SK-N-SH (cell line): ENCODE measurements at regions not wholly inside any gene's neighbourhood (a gene's known extent, or its start where the extent isn't known, plus 50 kb on each side); places are given as distances from the start of the nearest gene placed in this dataset.

Experiments
- CTCF ChIA-PET: fragments of 300-600, 350-600 bp; formaldehyde crosslinking; extraction: SDS; loops from one replicate; lab custom pipeline; 2021; lab: Yijun Ruan, JAX
- POLR2A ChIA-PET: fragments of 350-600 bp; sonication (Branson Sonifier 250); formaldehyde crosslinking; extraction: SDS; loops from one replicate; lab custom pipeline; 2020; ENCODE audit warnings: antibody characterized with exemption, inconsistent platforms; lab: Yijun Ruan, JAX
- DNase-seq: peaks from one replicate; pipeline ENCODE4 v3.0.0; 2012
- H2AFZ ChIP-seq: fragments of 200-600 bp; sonication (generic); 2 replicates; pipeline ENCODE4 v1.8.1; 2016; ENCODE audit warnings: antibody characterized with exemption, mild to moderate bottlenecking, low read depth
- H3F3A ChIP-seq: fragments of 200-600 bp; sonication (generic); replicated peaks from 2 replicates; pipeline ENCODE3; 2016; ENCODE audit warnings: antibody characterized with exemption, mild to moderate bottlenecking; ENCODE audit not compliant: insufficient read depth
- H3K27ac ChIP-seq, 2 experiments: fragments of 200-500 bp in 1 of 2; fragments of 200-600 bp in 1 of 2; sonication (Bioruptor generic) in 1 of 2; sonication (generic), shearing (Covaris generic) in 1 of 2; 2 replicates each; pipeline versions ENCODE4 v1.5.1 to v1.6.1; 2014 to 2016; ENCODE audit warnings: low read depth in 2 of 2, inconsistent platforms in 1 of 2, low read length in 1 of 2, mild to moderate bottlenecking in 1 of 2, mixed read lengths in 1 of 2
- H3K27me3 ChIP-seq: fragments of 200-600 bp; sonication (generic), shearing (Covaris generic); 2 replicates; pipeline ENCODE4 v1.6.1; 2016; ENCODE audit warnings: mixed run types; ENCODE audit not compliant: insufficient read depth
- H3K36me3 ChIP-seq, 2 experiments: fragments of 200-500 bp in 1 of 2; fragments of 200-600 bp in 1 of 2; sonication (Bioruptor generic) in 1 of 2; sonication (generic) in 1 of 2; replicated peaks in 1 of 2; 2 replicates each; pipeline versions ENCODE3 to v1.5.1; 2014 to 2016; ENCODE audit warnings: low read length in 1 of 2, mild to moderate bottlenecking in 1 of 2; ENCODE audit not compliant: insufficient read depth in 2 of 2, control insufficient read depth in 1 of 2
- H3K4me1 ChIP-seq, 2 experiments: fragments of 200-500 bp in 1 of 2; fragments of 200-600 bp in 1 of 2; sonication (Bioruptor generic) in 1 of 2; sonication (generic), shearing (Covaris generic) in 1 of 2; 2 replicates each; pipeline versions ENCODE4 v1.5.1 to v1.6.1; 2014 to 2016; ENCODE audit warnings: low read depth in 1 of 2, low read length in 1 of 2, mixed run types in 1 of 2; ENCODE audit not compliant: insufficient read depth in 2 of 2, control insufficient read depth in 1 of 2
- H3K4me2 ChIP-seq: fragments of 200-600 bp; sonication (generic), shearing (Covaris generic); 2 replicates; pipeline ENCODE4 v1.6.1; 2017; ENCODE audit warnings: mixed run types
- H3K4me3 ChIP-seq, 2 experiments: fragments of 200-500 bp in 1 of 2; fragments of 200-600 bp in 1 of 2; sonication (Bioruptor generic) in 1 of 2; sonication (generic), shearing (Covaris generic) in 1 of 2; 2 replicates each; pipeline versions ENCODE4 v1.5.1 to v1.8.1; 2014 to 2016; ENCODE audit warnings: low read depth in 2 of 2, inconsistent platforms in 1 of 2, low read length in 1 of 2, mild to moderate bottlenecking in 1 of 2, mixed read lengths in 1 of 2, moderate library complexity in 1 of 2
- H3K79me2 ChIP-seq: fragments of 200-600 bp; sonication (generic); 2 replicates; pipeline ENCODE4 v1.8.1; 2017; ENCODE audit warnings: mild to moderate bottlenecking; ENCODE audit not compliant: insufficient read depth
- H3K9ac ChIP-seq: fragments of 200-600 bp; sonication (generic); 2 replicates; pipeline ENCODE4 v1.6.1; 2017; ENCODE audit warnings: mixed run types
- H3K9me2 ChIP-seq: fragments of 200-600 bp; sonication (generic); 2 replicates; pipeline ENCODE4 v1.6.1; 2017; ENCODE audit warnings: mixed run types
- H3K9me3 ChIP-seq: fragments of 200-600 bp; sonication (generic); 2 replicates; pipeline ENCODE4 v1.6.1; 2017; ENCODE audit warnings: mixed run types, mild to moderate bottlenecking, moderate library complexity
- H4K20me1 ChIP-seq: fragments of 200-600 bp; sonication (generic); 2 replicates; pipeline ENCODE4 v1.6.1; 2017; ENCODE audit warnings: mild to moderate bottlenecking, mixed run types; ENCODE audit not compliant: insufficient read depth
- ELF1 ChIP-seq: IDR thresholded peaks from 2 replicates; pipeline ENCODE4 v1.4.0; 2012
- EP300 ChIP-seq, 2 experiments: IDR thresholded peaks; 2 replicates each; pipeline versions ENCODE4 v1.4.0 to v1.6.1; 2012; ENCODE audit warnings: borderline replicate concordance in 1 of 2, low read depth in 1 of 2, low read length in 1 of 2
- FOSL2 ChIP-seq: IDR thresholded peaks from 2 replicates; pipeline ENCODE4 v1.4.0; 2012; ENCODE audit warnings: low read depth, mild to moderate bottlenecking, moderate library complexity, borderline replicate concordance
- FOXJ3 ChIP-seq: sonication (generic); formaldehyde crosslinking; IDR thresholded peaks from 2 replicates; pipeline ENCODE4 v1.5.1; 2020; ENCODE audit warnings: mild to moderate bottlenecking, missing genetic modification reagents
- GABPA ChIP-seq: IDR thresholded peaks from 2 replicates; pipeline ENCODE4 v1.4.0; 2012; ENCODE audit warnings: low read depth, mild to moderate bottlenecking
- JUND ChIP-seq: IDR thresholded peaks from 2 replicates; pipeline ENCODE4 v1.4.0; 2012
- MAX ChIP-seq: IDR thresholded peaks from 2 replicates; pipeline ENCODE4 v1.4.0; 2012; ENCODE audit warnings: low read depth
- MEF2A ChIP-seq: IDR thresholded peaks from 2 replicates; pipeline ENCODE4 v1.4.0; 2012; ENCODE audit warnings: low read depth, borderline replicate concordance
- NFIC ChIP-seq: IDR thresholded peaks from 2 replicates; pipeline ENCODE4 v1.4.0; 2012; ENCODE audit warnings: borderline replicate concordance
- POLR2AphosphoS5 ChIP-seq: IDR thresholded peaks from 2 replicates; pipeline ENCODE4 v1.6.1; 2012; ENCODE audit warnings: low read depth, low read length
- RAD21 ChIP-seq: IDR thresholded peaks from 2 replicates; pipeline ENCODE4 v1.6.1; 2012; ENCODE audit warnings: mild to moderate bottlenecking, low read length
- RCOR1 ChIP-seq: fragments of 150-350 bp; IDR thresholded peaks from 2 replicates; pipeline ENCODE4 v1.6.1; 2017; ENCODE audit warnings: antibody characterized with exemption, low read length
- REST ChIP-seq: IDR thresholded peaks from 2 replicates; pipeline ENCODE4 v1.6.1; 2012; ENCODE audit warnings: mild to moderate bottlenecking, low read depth, low read length, moderate library complexity
- RXRA ChIP-seq: IDR thresholded peaks from 2 replicates; pipeline ENCODE4 v1.4.0; 2012; ENCODE audit warnings: low read depth, mild to moderate bottlenecking, borderline replicate concordance
- SIN3A ChIP-seq: IDR thresholded peaks from 2 replicates; pipeline ENCODE4 v1.6.1; 2012; ENCODE audit warnings: low read depth, mild to moderate bottlenecking, low read length, moderate library complexity, borderline replicate concordance
- SMC3 ChIP-seq: IDR thresholded peaks from 2 replicates; pipeline ENCODE4 v1.6.1; 2012; ENCODE audit warnings: low read depth, low read length, improper control_type of control experiment
- TAF1 ChIP-seq: IDR thresholded peaks from 2 replicates; pipeline ENCODE4 v1.6.1; 2012; ENCODE audit warnings: low read depth, mild to moderate bottlenecking, low read length, moderate library complexity, borderline replicate concordance
- TCF12 ChIP-seq: IDR thresholded peaks from 2 replicates; pipeline ENCODE4 v1.4.0; 2012
- USF1 ChIP-seq: IDR thresholded peaks from 2 replicates; pipeline ENCODE4 v1.4.0; 2012; ENCODE audit warnings: low read depth, borderline replicate concordance
- USF2 ChIP-seq: fragments of 150-350 bp; IDR thresholded peaks from 2 replicates; pipeline ENCODE4 v1.6.1; 2017; ENCODE audit warnings: antibody characterized with exemption, low read length, low read depth, borderline replicate concordance
- WGBS: methylation state at CpG from one replicate; pipeline ENCODE4 v1.1.6; 2017; ENCODE audit warnings: low lambda C conversion rate; 5-methylcytosine and 5-hydroxymethylcytosine counted together
- TF ChIP-seq, protein P1 (sequence below): fragments of 200-600 bp; sonication (generic); IDR thresholded peaks from 2 replicates; pipeline ENCODE4 v1.6.1; 2017; ENCODE audit warnings: antibody characterized with exemption, mild to moderate bottlenecking, moderate library complexity

GRCh38 chr18:40060562-40060961 is 1894.5 kb upstream of the PIK3C3 start:
- Histone ChIP-seq H3K27ac (no peak overlapping the region), H3K79me2 (no peaks in the 10 kb centered on the region), H3K4me3 (no peak overlapping the region), H3K27me3 (no peaks in the 10 kb centered on the region), H3K9me3 (no peaks in the 10 kb centered on the region), H3K9ac (no peak overlapping the region), H4K20me1 (no peaks in the 10 kb centered on the region), H3K9me2 (no peaks in the 10 kb centered on the region), H3K4me1 (peaks cover 0 to 2% of the 10 kb centered on the region in 2 experiments; a peak in 1 of 4 replicates), H3K4me2 (no peak overlapping the region), H3K36me3 (no peaks in the 10 kb centered on the region), H2AFZ (no peak overlapping the region), H3F3A (no peaks in the 10 kb centered on the region)
- ChIA-PET POLR2A (no interaction called here), CTCF (no interaction called here)
- 12% methylated on average over 1 of the region's 1 CpG for WGBS
- no peak for DNase-seq
- TF ChIP-seq FOSL2, result no peak
- TF ChIP-seq RAD21, result no peak
- no peak for TF ChIP-seq SIN3A
- no peak for TF ChIP-seq MEF2A
- TF ChIP-seq EP300 (IDR thresholded peaks at IDR 0.05; ENCODE audit: borderline replicate concordance in 1 of 2, low read depth in 1 of 2, low read length in 1 of 2), result no peak
- TF ChIP-seq MAX, result no peak
- TF ChIP-seq NFIC, result no peak
- no peak for TF ChIP-seq TAF1
- no peak for TF ChIP-seq GABPA
- TF ChIP-seq TCF12, result no peak
- no peak for TF ChIP-seq ELF1
- no peak for TF ChIP-seq RXRA
- TF ChIP-seq FOXJ3, result no peak
- TF ChIP-seq POLR2AphosphoS5, result no peak
- TF ChIP-seq, protein P1, sequence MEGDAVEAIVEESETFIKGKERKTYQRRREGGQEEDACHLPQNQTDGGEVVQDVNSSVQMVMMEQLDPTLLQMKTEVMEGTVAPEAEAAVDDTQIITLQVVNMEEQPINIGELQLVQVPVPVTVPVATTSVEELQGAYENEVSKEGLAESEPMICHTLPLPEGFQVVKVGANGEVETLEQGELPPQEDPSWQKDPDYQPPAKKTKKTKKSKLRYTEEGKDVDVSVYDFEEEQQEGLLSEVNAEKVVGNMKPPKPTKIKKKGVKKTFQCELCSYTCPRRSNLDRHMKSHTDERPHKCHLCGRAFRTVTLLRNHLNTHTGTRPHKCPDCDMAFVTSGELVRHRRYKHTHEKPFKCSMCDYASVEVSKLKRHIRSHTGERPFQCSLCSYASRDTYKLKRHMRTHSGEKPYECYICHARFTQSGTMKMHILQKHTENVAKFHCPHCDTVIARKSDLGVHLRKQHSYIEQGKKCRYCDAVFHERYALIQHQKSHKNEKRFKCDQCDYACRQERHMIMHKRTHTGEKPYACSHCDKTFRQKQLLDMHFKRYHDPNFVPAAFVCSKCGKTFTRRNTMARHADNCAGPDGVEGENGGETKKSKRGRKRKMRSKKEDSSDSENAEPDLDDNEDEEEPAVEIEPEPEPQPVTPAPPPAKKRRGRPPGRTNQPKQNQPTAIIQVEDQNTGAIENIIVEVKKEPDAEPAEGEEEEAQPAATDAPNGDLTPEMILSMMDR, result no peak

DNA sequence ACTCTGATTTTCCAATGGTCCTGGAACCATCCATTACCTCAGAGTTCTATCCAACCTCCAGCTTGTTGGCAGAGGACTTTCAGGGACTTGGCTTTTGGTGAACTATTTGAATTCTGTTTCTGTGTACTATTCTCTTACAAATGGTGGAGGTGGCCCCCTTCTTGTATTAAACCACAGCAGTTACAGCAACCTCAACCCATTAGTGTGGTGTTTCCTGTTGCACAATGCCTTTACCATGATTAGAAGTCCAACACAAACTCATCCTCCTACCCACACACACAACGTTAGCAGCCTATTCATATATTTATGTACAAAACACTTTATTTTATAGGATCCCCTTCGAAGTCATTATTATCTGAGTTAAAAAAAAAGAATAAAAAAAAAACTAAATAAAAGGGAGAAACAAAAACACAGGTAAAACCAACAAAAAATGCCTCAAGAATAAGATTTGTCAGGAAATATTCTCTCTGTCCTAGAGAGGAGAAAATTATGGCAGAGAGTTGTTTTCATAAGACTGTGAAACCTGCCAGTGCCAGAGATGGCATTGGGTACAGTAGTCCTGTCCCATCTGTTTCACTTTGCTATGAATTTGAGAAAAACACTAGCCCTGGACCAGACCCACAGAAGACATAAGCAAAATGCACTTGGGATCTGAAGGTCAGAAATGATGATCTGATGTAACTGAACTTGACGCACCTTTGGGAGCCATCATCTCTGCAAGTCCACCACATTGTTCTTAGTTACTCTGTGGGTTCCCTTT is 1896.0 kb upstream of the PIK3C3 start:
- H3K9me3 ChIP-seq, result no peaks in the 10 kb centered on the region
- H3K27ac ChIP-seq, result no peak overlapping the region
- DNase-seq, result no peak
- H3K4me1 ChIP-seq, result peaks cover 0 to 2% of the 10 kb centered on the region in 2 experiments; a peak in 1 of 4 replicates
- H3K4me3 ChIP-seq, result no peak overlapping the region
- H3K27me3 ChIP-seq, result no peaks in the 10 kb centered on the region
- no peaks in the 10 kb centered on the region for H4K20me1 ChIP-seq
- no peak overlapping the region for H3K9ac ChIP-seq
- WGBS, result 37% methylated on average over 3 of the region's 3 CpGs
- POLR2A ChIA-PET, result no interaction called here
- H3K4me2 ChIP-seq, result no peak overlapping the region
- H3K79me2 ChIP-seq, result no peaks in the 10 kb centered on the region
- no peak overlapping the region for H2AFZ ChIP-seq
- no peaks in the 10 kb centered on the region for H3K9me2 ChIP-seq
- CTCF ChIA-PET, result no interaction called here
- no peaks in the 10 kb centered on the region for H3F3A ChIP-seq
- H3K36me3 ChIP-seq, result no peaks in the 10 kb centered on the region
- TF ChIP-seq USF2 (no peak), JUND (no peak), RXRA (no peak), RAD21 (no peak), REST (no peak), SMC3 (no peak), FOXJ3 (no peak), RCOR1 (no peak), USF1 (no peak)
